B cell (primary cell): ENCODE measurements at regions not wholly inside any gene's neighbourhood (a gene's known extent, or its start where the extent isn't known, plus 50 kb on each side); places are given as distances from the start of the nearest gene placed in this dataset.

ENCODE experiments used
- CTCF ChIP-seq: fragments of 200-600 bp; IDR thresholded peaks from one replicate; pipeline ENCODE4 v1.8.0; 2022; ENCODE audit warnings: antibody characterized with exemption, mild to moderate bottlenecking
- EZH2 ChIP-seq: IDR thresholded peaks from 2 replicates; pipeline ENCODE4 v1.6.1; 2012; ENCODE audit warnings: borderline replicate concordance, low read depth, mild to moderate bottlenecking, moderate library complexity, low read length; ENCODE audit not compliant: insufficient read depth, poor library complexity, severe bottlenecking

- TF ChIP-seq CTCF (no peak), EZH2 (no peak)
These were observed 302.8 kb upstream of the FOXQ1 start for GRCh38 chr6:1009103-1009502.
